Smooth muscle cell of the brain vasculature (primary cell): ENCODE measurements at regions not wholly inside any gene's neighbourhood (a gene's known extent, or its start where the extent isn't known, plus 50 kb on each side); places are given as distances from the start of the nearest gene placed in this dataset.
"Not testable (repeated sequence)": the region's sequence is repeated elsewhere in the genome, so short reads cannot be mapped to it uniquely, and the experiment has no call there.

Experiments
- DNase-seq: peaks from one replicate; pipeline ENCODE4 v3.0.0-alpha.2; 2012; ENCODE audit warnings: low read depth, low spot score

GRCh38 chr2:187684174-187684573 lies 129.9 kb upstream of the TFPI start:
- no peak for DNase-seq

GRCh38 chr2:187686416-187687024 lies 132.3 kb upstream of the TFPI start:
- DNase-seq: no peak

- DNase-seq: no peak
These were observed 133.3 kb upstream of the TFPI start for GRCh38 chr2:187687585-187687984.

GRCh38 chr2:187689372-187689771 lies 135.1 kb upstream of the TFPI start:
- no peak for DNase-seq

- no peak for DNase-seq
These were observed 139.7 kb upstream of the TFPI start for GRCh38 chr2:187693923-187694322.

GRCh38 chr2:187696644-187697043 lies 142.4 kb upstream of the TFPI start:
- not testable (repeated sequence) for DNase-seq

- DNase-seq: no peak
These were observed 144.3 kb upstream of the TFPI start for GRCh38 chr2:187698374-187699110.

- DNase-seq: no peak
These were observed 147.9 kb upstream of the TFPI start for GRCh38 chr2:187702157-187702556.

GRCh38 chr2:187708272-187708671 lies 154.0 kb upstream of the TFPI start:
- DNase-seq: no peak

GRCh38 chr2:187709065-187709464 lies 154.8 kb upstream of the TFPI start:
- no peak for DNase-seq

- no peak for DNase-seq
These were observed 156.7 kb upstream of the TFPI start for GRCh38 chr2:187710791-187711521.

- no peak for DNase-seq
These were observed 161.4 kb upstream of the TFPI start for GRCh38 chr2:187715590-187715989.

GRCh38 chr2:187716301-187716700 lies 162.1 kb upstream of the TFPI start:
- DNase-seq: no peak

GRCh38 chr2:187718092-187718491 lies 163.9 kb upstream of the TFPI start:
- DNase-seq: no peak

GRCh38 chr2:187719510-187719909 lies 165.3 kb upstream of the TFPI start:
- no peak for DNase-seq

GRCh38 chr2:187748958-187749357 lies 194.7 kb upstream of the TFPI start:
- no peak for DNase-seq

GRCh38 chr2:187749804-187750431 lies 195.7 kb upstream of the TFPI start:
- DNase-seq: no peak

- no peak for DNase-seq
These were observed 214.8 kb upstream of the TFPI start for GRCh38 chr2:187768995-187769394.

- DNase-seq: no peak
These were observed 215.2 kb upstream of the TFPI start for GRCh38 chr2:187769437-187769836.

- DNase-seq: no peak
These were observed 220.4 kb upstream of the TFPI start for GRCh38 chr2:187774551-187775071.

- DNase-seq: no peak
These were observed 221.0 kb upstream of the TFPI start for GRCh38 chr2:187775196-187775595.

- no peak for DNase-seq
These were observed 221.4 kb upstream of the TFPI start for GRCh38 chr2:187775651-187776050.
